Fibroblast of lung (primary cell): ENCODE measurements at regions not wholly inside any gene's neighbourhood (a gene's known extent, or its start where the extent isn't known, plus 50 kb on each side); places are given as distances from the start of the nearest gene placed in this dataset.

ENCODE experiments used
- DNase-seq, 2 donors: peaks; one replicate each; pipeline versions ENCODE4 v3.0.0 to v3.0.0-alpha.2; 2010; ENCODE audit warnings: low read depth in 2 of 2
- H2AFZ ChIP-seq: 2 replicates; pipeline ENCODE4 v1.5.1; 2012; ENCODE audit warnings: low read length, control low read depth, inconsistent platforms
- H3K27ac ChIP-seq: 2 replicates; pipeline ENCODE4 v1.5.1; 2011; ENCODE audit warnings: low read length, control low read depth; ENCODE audit not compliant: insufficient read depth
- H3K27me3 ChIP-seq: 2 replicates; pipeline ENCODE4 v1.5.1; 2011; ENCODE audit warnings: mild to moderate bottlenecking, low read length; ENCODE audit not compliant: control insufficient read depth, insufficient read depth
- H3K36me3 ChIP-seq: 2 replicates; pipeline ENCODE4 v1.5.1; 2011; ENCODE audit warnings: low read length; ENCODE audit not compliant: control insufficient read depth, insufficient read depth
- H3K4me1 ChIP-seq: 2 replicates; pipeline ENCODE4 v1.5.1; 2011; ENCODE audit warnings: low read length; ENCODE audit not compliant: control insufficient read depth, insufficient read depth; ENCODE audit errors: extremely low read depth
- H3K4me2 ChIP-seq: 2 replicates; pipeline ENCODE4 v1.5.1; 2011; ENCODE audit warnings: low read length, control low read depth; ENCODE audit not compliant: insufficient read depth; ENCODE audit errors: extremely low read depth
- H3K4me3 ChIP-seq, 4 experiments: fragments of 200-600 bp in 1 of 4; sonication (generic) in 1 of 4; replicated peaks in 1 of 4; 2 replicates each; pipeline ENCODE4 v1.5.1; 2011 to 2016; ENCODE audit warnings: low read length in 4 of 4, low read depth in 3 of 4, mild to moderate bottlenecking in 3 of 4, control low read depth in 2 of 4, inconsistent platforms in 1 of 4, mixed read lengths in 1 of 4; ENCODE audit not compliant: insufficient read depth in 1 of 4; ENCODE audit errors: control extremely low read depth in 1 of 4
- H3K79me2 ChIP-seq: 2 replicates; pipeline ENCODE4 v1.5.1; 2012; ENCODE audit warnings: mild to moderate bottlenecking, low read length, inconsistent platforms; ENCODE audit not compliant: control insufficient read depth, insufficient read depth
- H3K9ac ChIP-seq: 2 replicates; pipeline ENCODE4 v1.5.1; 2011; ENCODE audit warnings: mild to moderate bottlenecking, low read length, control low read depth; ENCODE audit not compliant: insufficient read depth
- H3K9me3 ChIP-seq: 2 replicates; pipeline ENCODE4 v1.5.1; 2012; ENCODE audit warnings: low read depth, low read length; ENCODE audit not compliant: control insufficient read depth, insufficient read depth
- H4K20me1 ChIP-seq: 2 replicates; pipeline ENCODE4 v1.5.1; 2011; ENCODE audit warnings: low read length; ENCODE audit not compliant: control insufficient read depth, insufficient read depth; ENCODE audit errors: extremely low read depth
- CTCF ChIP-seq, 2 donors: IDR thresholded peaks in 1 of 2; conservative IDR thresholded peaks in 1 of 2; 1 replicate in 1 of 2; 2 replicates in 1 of 2; pipeline ENCODE4 v1.5.1; 2011 to 2012; ENCODE audit warnings: low read length in 2 of 2, control low read depth in 1 of 2, inconsistent platforms in 1 of 2, low read depth in 1 of 2, mild to moderate bottlenecking in 1 of 2
- EZH2 ChIP-seq: IDR thresholded peaks from 2 replicates; pipeline ENCODE4 v1.5.1; 2012; ENCODE audit warnings: low read length, control low read depth, mild to moderate bottlenecking; ENCODE audit errors: missing control alignments

GRCh38 chr5:125595095-125595494 is 828.1 kb upstream of the GRAMD2B start:
- Histone ChIP-seq H2AFZ (no peak overlapping the region), H3K79me2 (no peaks in the 10 kb centered on the region), H3K36me3 (no peaks in the 10 kb centered on the region), H3K9me3 (no peaks in the 10 kb centered on the region), H4K20me1 (no peaks in the 10 kb centered on the region), H3K27ac (no peak overlapping the region), H3K4me2 (peak overlapping the region; percentile 56), H3K4me3 (no peak overlapping the region), H3K9ac (no peak overlapping the region), H3K4me1 (peaks cover 8% of the 10 kb centered on the region), H3K27me3 (no peaks in the 10 kb centered on the region)
- DNase-seq = peak; percentile 68 to 92
- no peak for TF ChIP-seq CTCF (conservative IDR thresholded peaks at IDR 0.05 in 1 of 2, IDR thresholded peaks at IDR 0.05 in 1 of 2; ENCODE audit: low read depth in 1 of 2, low read length in 2 of 2)

- no peaks in the 10 kb centered on the region for H3K9me3 ChIP-seq
- TF ChIP-seq EZH2 = no peak
- no peak for TF ChIP-seq CTCF (conservative IDR thresholded peaks at IDR 0.05 in 1 of 2, IDR thresholded peaks at IDR 0.05 in 1 of 2; ENCODE audit: low read depth in 1 of 2, low read length in 2 of 2)
- no peak overlapping the region for H3K4me2 ChIP-seq
- H3K36me3 ChIP-seq = no peaks in the 10 kb centered on the region
- H3K27ac ChIP-seq = no peak overlapping the region
- DNase-seq = no peak
- no peaks in the 10 kb centered on the region for H3K79me2 ChIP-seq
- H3K27me3 ChIP-seq = no peaks in the 10 kb centered on the region
- no peak overlapping the region for H2AFZ ChIP-seq
- peaks cover 8% of the 10 kb centered on the region for H3K4me1 ChIP-seq
- no peak overlapping the region for H3K9ac ChIP-seq
- H4K20me1 ChIP-seq = no peaks in the 10 kb centered on the region
- no peak overlapping the region for H3K4me3 ChIP-seq
Observed at GRCh38 chr5:125595845-125596244, 827.4 kb upstream of the GRAMD2B start.

- peak; percentile 84 to 93 for DNase-seq
- H3K79me2 ChIP-seq = no peaks in the 10 kb centered on the region
- H3K36me3 ChIP-seq = no peaks in the 10 kb centered on the region
- H3K9ac ChIP-seq = no peak overlapping the region
- TF ChIP-seq CTCF (conservative IDR thresholded peaks at IDR 0.05 in 1 of 2, IDR thresholded peaks at IDR 0.05 in 1 of 2; ENCODE audit: low read depth in 1 of 2, low read length in 2 of 2) (no peak), EZH2 (no peak)
- no peaks in the 10 kb centered on the region for H3K9me3 ChIP-seq
- peak overlapping the region; percentile 49 for H3K4me2 ChIP-seq
- H3K4me3 ChIP-seq = no peak overlapping the region
- H3K27ac ChIP-seq = no peak overlapping the region
- H4K20me1 ChIP-seq = no peaks in the 10 kb centered on the region
- no peaks in the 10 kb centered on the region for H3K27me3 ChIP-seq
- H2AFZ ChIP-seq = no peak overlapping the region
- peaks cover 8% of the 10 kb centered on the region for H3K4me1 ChIP-seq
Observed at GRCh38 chr5:125597338-125597737, 825.9 kb upstream of the GRAMD2B start.
